ENCODE measurements at regions not wholly inside any gene's neighbourhood (a gene's known extent, or its start where the extent isn't known, plus 50 kb on each side); places are given as distances from the start of the nearest gene placed in this dataset.

DNA sequence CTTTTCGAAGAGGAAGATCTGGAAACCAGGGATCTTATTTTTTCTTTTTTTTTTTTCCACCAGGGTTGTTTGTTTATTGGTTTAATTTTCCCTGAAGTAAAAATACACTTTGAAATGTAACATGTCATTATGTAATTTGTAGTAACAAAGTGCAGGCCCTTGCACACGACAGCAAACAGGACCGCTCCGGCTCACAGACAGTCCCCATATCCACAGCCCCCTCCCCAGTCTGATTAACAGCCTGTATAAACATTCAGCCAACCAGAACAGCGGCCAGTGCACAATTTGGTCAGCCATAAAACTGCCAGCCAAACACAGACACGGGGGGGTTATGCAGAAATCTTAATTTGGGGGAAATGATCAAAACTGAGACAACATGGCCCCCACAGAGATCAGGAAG is 431.6 kb upstream of the NPVF start:
- TF ChIP-seq, protein P1, sequence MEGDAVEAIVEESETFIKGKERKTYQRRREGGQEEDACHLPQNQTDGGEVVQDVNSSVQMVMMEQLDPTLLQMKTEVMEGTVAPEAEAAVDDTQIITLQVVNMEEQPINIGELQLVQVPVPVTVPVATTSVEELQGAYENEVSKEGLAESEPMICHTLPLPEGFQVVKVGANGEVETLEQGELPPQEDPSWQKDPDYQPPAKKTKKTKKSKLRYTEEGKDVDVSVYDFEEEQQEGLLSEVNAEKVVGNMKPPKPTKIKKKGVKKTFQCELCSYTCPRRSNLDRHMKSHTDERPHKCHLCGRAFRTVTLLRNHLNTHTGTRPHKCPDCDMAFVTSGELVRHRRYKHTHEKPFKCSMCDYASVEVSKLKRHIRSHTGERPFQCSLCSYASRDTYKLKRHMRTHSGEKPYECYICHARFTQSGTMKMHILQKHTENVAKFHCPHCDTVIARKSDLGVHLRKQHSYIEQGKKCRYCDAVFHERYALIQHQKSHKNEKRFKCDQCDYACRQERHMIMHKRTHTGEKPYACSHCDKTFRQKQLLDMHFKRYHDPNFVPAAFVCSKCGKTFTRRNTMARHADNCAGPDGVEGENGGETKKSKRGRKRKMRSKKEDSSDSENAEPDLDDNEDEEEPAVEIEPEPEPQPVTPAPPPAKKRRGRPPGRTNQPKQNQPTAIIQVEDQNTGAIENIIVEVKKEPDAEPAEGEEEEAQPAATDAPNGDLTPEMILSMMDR (IDR thresholded peaks at IDR 0.05; ENCODE audit: low read depth, low read length): no peak
- no peak for TF ChIP-seq EZH2phosphoT487 (IDR thresholded peaks at IDR 0.05; ENCODE audit: low read depth)

All from OCI-LY3 (cell line).